SK-N-MC (cell line): ENCODE measurements at regions not wholly inside any gene's neighbourhood (a gene's known extent, or its start where the extent isn't known, plus 50 kb on each side); places are given as distances from the start of the nearest gene placed in this dataset.

Experiments used
- EZH2 ChIP-seq: fragments of 200-600 bp; sonication (generic); IDR thresholded peaks from one replicate; pipeline ENCODE4 v1.6.1; 2017; ENCODE audit warnings: antibody characterized with exemption
- POLR2AphosphoS5 ChIP-seq: IDR thresholded peaks from 2 replicates; pipeline ENCODE4 v1.6.1; 2012; ENCODE audit warnings: mild to moderate bottlenecking, low read depth, low read length, borderline replicate concordance

- TF ChIP-seq POLR2AphosphoS5, result no peak
- TF ChIP-seq EZH2, result no peak
Measured at GRCh38 chr5:172508471-172509404, 54.4 kb upstream of the SH3PXD2B start.
